SK-N-SH (cell line): ENCODE measurements at regions not wholly inside any gene's neighbourhood (a gene's known extent, or its start where the extent isn't known, plus 50 kb on each side); places are given as distances from the start of the nearest gene placed in this dataset.

Experiments
- CHD2 ChIP-seq: fragments of 150-350 bp; IDR thresholded peaks from 2 replicates; pipeline ENCODE4 v1.6.1; 2018; ENCODE audit warnings: low read length; ENCODE audit not compliant: partially characterized antibody
- CTCF ChIP-seq: fragments of 200-600 bp; sonication (generic); IDR thresholded peaks from 2 replicates; pipeline ENCODE4 v1.6.1; 2017; ENCODE audit warnings: antibody characterized with exemption, mild to moderate bottlenecking, moderate library complexity
- EP300 ChIP-seq, 2 experiments: IDR thresholded peaks; 2 replicates each; pipeline versions ENCODE4 v1.4.0 to v1.6.1; 2012; ENCODE audit warnings: borderline replicate concordance in 1 of 2, low read depth in 1 of 2, low read length in 1 of 2
- EZH2phosphoT487 ChIP-seq: fragments of 200-600 bp; sonication (generic); IDR thresholded peaks from 2 replicates; pipeline ENCODE4 v1.6.1; 2017; ENCODE audit warnings: low read depth, mixed run types, mild to moderate bottlenecking, antibody characterized with exemption, moderate library complexity, borderline replicate concordance
- FOXJ3 ChIP-seq: sonication (generic); formaldehyde crosslinking; IDR thresholded peaks from 2 replicates; pipeline ENCODE4 v1.5.1; 2020; ENCODE audit warnings: mild to moderate bottlenecking, missing genetic modification reagents
- GABPA ChIP-seq: IDR thresholded peaks from 2 replicates; pipeline ENCODE4 v1.4.0; 2012; ENCODE audit warnings: low read depth, mild to moderate bottlenecking
- MAX ChIP-seq: IDR thresholded peaks from 2 replicates; pipeline ENCODE4 v1.4.0; 2012; ENCODE audit warnings: low read depth
- MXI1 ChIP-seq: IDR thresholded peaks from 2 replicates; pipeline ENCODE4 v1.6.1; 2012; ENCODE audit warnings: mild to moderate bottlenecking, low read depth, low read length, improper control_type of control experiment
- SMC3 ChIP-seq: IDR thresholded peaks from 2 replicates; pipeline ENCODE4 v1.6.1; 2012; ENCODE audit warnings: low read depth, low read length, improper control_type of control experiment
- TAF1 ChIP-seq: IDR thresholded peaks from 2 replicates; pipeline ENCODE4 v1.6.1; 2012; ENCODE audit warnings: low read depth, mild to moderate bottlenecking, low read length, moderate library complexity, borderline replicate concordance
- TEAD4 ChIP-seq: IDR thresholded peaks from 2 replicates; pipeline ENCODE4 v1.4.0; 2012; ENCODE audit warnings: mild to moderate bottlenecking, borderline replicate concordance; ENCODE audit not compliant: insufficient read depth
- USF1 ChIP-seq: IDR thresholded peaks from 2 replicates; pipeline ENCODE4 v1.4.0; 2012; ENCODE audit warnings: low read depth, borderline replicate concordance
- ZBTB33 ChIP-seq: IDR thresholded peaks from 2 replicates; pipeline ENCODE4 v1.4.0; 2012; ENCODE audit warnings: low read depth, borderline replicate concordance

GRCh38 chr7:18440934-18441333 lies 54.6 kb upstream of the HDAC9 start:
- TF ChIP-seq EZH2phosphoT487 (no peak), CTCF (no peak), TAF1 (no peak), GABPA (no peak), USF1 (no peak), EP300 (IDR thresholded peaks at IDR 0.05; ENCODE audit: borderline replicate concordance in 1 of 2, low read depth in 1 of 2, low read length in 1 of 2) (no peak), MXI1 (no peak), TEAD4 (no peak), MAX (no peak), FOXJ3 (CRISPR knock-in tag) (no peak), CHD2 (no peak), ZBTB33 (no peak), SMC3 (no peak)
